GM19395 (cell line): ENCODE measurements at regions not wholly inside any gene's neighbourhood (a gene's known extent, or its start where the extent isn't known, plus 50 kb on each side); places are given as distances from the start of the nearest gene placed in this dataset.

ENCODE experiments used
- ATAC-seq: cut with Tn5 transposase; IDR thresholded peaks from one replicate; pipeline ENCODE4 v1.9.1; 2021; ENCODE audit warnings: mild to moderate bottlenecking, moderate library complexity; ENCODE audit not compliant: unreplicated experiment

DNA sequence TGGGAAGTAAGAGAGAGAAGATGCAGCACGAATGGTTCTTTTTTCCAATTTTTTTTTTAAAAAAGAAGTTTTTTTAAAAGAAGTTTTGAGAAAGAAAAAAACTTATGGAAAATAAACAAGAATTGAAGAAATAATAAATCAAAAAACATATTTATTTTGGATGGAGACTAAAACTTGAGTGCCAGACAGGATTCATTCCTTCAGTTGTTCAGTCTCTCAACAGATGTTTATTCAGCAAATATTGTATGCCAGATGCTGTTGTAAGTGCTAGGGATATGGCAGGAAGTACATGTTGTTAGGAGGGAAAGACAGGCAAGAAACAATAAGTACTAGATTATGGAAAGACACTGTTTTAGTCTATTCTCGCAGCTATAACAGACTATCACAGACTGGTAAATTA, 750.7 kb upstream of the PHF14 start:
- ATAC-seq, result no peak

GRCh38 chr7:10225275-10225674, 748.4 kb upstream of the PHF14 start:
- ATAC-seq, result no peak

- ATAC-seq, result no peak
These were observed 736.4 kb upstream of the PHF14 start for GRCh38 chr7:10237306-10237705.

DNA sequence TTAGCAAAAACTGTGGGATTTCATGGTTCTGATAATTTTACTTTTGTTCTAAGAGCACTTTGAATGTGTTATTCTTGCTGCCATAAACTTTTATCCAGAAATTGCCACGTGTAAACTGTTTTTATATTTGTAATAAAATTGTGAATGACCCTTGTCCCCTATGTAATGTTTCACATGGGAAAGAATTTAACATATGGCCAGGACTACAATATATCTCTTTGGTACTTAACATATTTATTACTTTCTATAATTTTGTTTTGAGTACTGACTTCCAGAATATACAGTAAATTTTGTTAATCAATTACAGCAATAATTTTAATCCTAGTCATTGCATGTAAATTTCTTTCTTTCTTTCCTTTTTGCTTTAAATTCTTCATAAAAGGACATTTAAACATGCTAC, 735.0 kb upstream of the PHF14 start:
- no peak for ATAC-seq

DNA sequence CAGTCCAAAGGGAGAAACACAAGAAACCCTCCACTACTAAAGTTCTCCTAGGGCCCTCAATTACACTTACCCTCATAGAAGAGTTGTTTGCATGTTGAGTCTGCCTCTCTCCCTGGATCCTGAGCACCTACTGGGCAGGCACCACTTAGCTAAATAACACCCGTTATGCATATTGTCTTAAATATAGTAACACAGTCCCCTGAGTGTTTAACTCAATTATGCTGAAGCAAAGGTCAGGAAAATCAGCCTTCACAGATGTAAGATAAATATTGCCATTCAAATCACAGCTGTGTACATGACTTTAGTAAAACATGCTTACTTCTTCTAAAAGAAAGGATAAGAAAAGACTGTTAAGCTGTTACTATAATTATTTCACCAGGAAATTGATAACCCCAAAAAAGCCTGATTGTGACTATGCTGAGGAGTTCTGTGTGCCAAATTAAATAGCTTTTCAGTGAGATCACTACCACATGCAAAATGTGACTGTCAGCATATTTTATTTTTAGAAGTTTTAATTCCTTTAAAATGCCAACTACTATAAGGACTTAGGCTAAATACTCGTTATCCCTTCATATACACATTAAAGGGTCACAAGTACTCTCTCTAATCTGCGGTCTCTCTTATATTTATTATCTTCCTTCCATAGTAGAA, 733.9 kb upstream of the PHF14 start:
- ATAC-seq, result no peak

- no peak for ATAC-seq
These were observed 728.3 kb upstream of the PHF14 start for GRCh38 chr7:10245406-10245805.

- no peak for ATAC-seq
These were observed 716.2 kb upstream of the PHF14 start for GRCh38 chr7:10257438-10257837.

- no peak for ATAC-seq
These were observed 706.7 kb upstream of the PHF14 start for GRCh38 chr7:10266976-10267375.

DNA sequence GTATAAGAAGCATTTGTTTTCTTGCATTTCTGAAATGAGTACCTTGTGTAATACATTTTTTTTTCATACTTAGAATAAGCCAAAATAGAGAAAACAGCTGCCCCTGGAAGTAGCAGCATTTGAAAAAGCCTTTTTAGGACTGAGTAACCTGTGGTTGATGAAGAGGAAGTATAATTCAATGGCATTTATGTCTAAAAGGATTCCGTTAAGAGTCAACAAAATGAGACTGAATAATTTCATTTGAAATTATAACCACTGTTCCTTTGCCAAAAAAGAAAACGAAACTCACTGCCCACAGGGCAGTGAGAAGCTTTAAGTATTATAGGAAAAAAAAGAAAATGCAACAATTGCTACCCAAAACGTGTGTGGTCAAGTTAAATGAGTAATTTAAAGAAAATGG, 705.6 kb upstream of the PHF14 start:
- ATAC-seq, result no peak

DNA sequence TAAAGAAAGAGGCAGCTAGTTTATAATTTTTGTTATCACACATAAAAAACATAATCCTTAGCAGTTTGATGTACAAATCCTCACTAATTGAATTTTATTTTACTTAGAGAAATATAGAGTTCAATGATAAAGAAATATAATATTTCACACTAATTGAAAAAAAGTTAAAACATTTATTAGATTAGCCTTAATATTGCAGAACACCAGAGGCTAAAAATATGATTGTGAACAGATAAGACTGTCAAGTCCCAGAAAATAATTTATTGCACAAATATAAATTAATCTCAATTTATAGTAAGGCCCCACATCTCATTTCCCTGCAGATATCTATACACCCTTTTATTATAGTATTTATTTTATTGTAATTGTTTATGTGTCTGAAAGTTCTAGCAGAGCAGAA, 690.8 kb upstream of the PHF14 start:
- ATAC-seq, result no peak

DNA sequence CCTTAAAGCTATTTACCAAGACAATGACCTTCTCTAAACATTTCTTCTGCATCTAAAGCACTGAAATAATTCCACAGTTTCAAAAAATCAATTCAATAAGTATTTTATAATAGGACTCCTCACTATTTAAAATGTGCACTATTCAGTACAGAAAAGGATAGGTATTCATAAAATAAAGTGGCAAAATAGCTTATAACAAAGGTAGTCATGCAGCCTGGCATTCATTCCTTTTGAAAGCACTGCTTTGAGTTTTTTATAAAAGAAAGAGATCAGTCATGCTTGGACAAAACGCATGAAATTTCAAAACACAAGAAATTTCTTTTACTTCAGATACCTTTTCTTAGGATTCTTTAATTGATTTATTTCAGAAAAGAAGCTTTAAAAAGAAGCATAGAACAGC, 689.7 kb upstream of the PHF14 start:
- no peak for ATAC-seq

DNA sequence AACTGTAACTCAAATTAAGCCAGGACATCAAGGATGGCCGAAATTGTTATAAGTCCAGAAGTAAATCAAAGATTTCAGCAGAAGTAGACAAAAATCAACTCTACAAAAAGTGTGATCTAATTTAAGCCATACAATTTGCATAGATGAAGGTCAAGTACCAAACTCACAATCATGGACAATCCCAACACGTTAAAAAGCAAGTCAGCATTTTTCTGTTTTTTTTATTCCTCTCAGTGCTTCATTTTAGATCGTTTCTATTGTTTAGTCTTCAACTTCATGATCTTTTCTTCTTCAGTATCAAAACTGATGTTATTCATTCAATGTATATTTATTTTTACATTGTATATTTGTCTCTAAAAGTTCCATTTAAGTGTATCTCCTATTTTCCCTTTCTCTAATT, 674.3 kb upstream of the PHF14 start:
- no peak for ATAC-seq

- no peak for ATAC-seq
These were observed 673.1 kb upstream of the PHF14 start for GRCh38 chr7:10300577-10300976.

DNA sequence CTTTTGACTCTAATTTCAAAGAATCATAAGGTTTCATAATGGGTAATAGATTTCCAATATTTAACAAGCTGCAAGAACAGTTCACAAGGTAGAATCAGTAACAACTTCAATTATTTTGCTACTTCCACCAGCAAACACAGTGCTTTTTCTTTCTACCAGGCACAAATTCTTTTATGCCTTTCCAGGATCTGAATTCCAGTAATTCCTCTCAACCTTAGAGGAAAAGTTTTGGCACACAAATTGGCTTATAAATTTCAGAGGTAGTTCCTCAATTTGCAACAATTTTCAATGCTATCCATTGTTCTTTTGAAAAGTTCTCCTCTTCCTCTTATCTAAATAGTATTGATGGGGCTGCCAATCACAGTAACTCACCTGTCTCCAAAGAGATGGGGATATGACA, 665.4 kb upstream of the PHF14 start:
- ATAC-seq, result no peak

- ATAC-seq, result no peak
These were observed 660.7 kb upstream of the PHF14 start for GRCh38 chr7:10312942-10313341.

GRCh38 chr7:10315881-10316280, 657.8 kb upstream of the PHF14 start:
- ATAC-seq, result no peak

GRCh38 chr7:10316488-10316887, 657.2 kb upstream of the PHF14 start:
- no peak for ATAC-seq

GRCh38 chr7:10325395-10325794, 648.3 kb upstream of the PHF14 start:
- ATAC-seq, result no peak

GRCh38 chr7:10343108-10343507, 630.6 kb upstream of the PHF14 start:
- ATAC-seq, result no peak

GRCh38 chr7:10346032-10346431, 627.6 kb upstream of the PHF14 start:
- ATAC-seq, result no peak

DNA sequence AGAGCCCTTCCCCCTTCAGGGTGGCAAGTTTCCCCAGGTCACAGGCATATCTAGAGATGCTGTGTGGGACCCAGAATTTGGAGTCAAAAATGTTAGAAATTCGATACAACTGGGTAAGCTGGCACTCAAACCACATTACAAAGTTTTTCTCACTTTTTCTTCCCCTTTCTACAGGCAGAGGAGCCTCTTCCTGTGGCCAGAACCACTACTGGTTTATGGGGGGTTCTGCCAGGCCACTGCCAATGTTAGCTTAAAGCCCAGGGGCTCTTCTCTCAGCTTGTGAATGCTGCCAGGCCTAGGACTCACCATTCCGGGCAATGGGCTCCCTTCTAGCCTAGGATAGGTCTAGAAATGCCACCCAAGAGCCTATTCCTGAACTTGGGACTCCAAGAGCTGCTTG, 617.9 kb upstream of the PHF14 start:
- ATAC-seq, result no peak

DNA sequence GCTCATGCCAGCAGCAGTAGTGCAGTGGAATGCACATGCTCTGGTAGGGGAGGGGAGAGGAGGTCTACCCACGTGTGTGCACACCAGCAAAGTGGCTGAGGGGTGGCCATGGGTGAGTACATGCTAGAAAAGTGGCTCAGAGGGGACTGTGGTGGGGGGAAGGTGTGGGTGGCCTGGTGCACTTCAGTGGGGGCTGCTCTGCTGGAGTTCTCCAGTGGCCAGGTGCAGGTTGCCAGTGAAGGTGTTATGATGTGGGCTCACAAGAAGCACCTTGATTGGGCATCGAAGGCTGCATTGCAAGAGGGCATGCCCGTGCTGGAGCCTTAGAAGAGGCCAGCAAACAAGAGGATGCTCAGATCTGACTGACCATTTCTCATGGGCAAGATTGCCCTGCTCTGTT, 613.6 kb upstream of the PHF14 start:
- no peak for ATAC-seq

DNA sequence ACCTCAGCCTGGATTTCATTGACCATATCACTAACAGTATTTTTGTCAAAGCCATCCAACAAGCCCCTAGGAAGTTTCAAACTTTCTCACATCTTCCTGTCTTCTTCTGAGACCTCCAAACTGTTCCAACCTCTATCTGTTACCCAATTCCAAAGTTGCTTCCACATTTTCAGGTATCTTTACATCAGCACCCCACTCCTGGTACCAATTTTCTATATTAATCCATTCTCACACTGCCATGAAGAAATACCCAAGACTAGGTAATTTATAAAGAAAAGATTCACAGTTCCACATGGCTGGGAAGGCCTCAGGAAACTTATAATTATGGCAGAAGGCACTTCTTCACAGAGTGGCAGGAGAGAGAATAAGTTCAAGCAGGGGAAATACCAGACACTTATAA, 571.9 kb upstream of the PHF14 start:
- ATAC-seq, result no peak
